Epithelial cell of prostate (primary cell): ENCODE measurements at regions not wholly inside any gene's neighbourhood (a gene's known extent, or its start where the extent isn't known, plus 50 kb on each side); places are given as distances from the start of the nearest gene placed in this dataset.
A peak's percentile ranks its signal among the peaks of the same experiment; 100 is the strongest.
"Not testable (repeated sequence)": the region's sequence is repeated elsewhere in the genome, so short reads cannot be mapped to it uniquely, and the experiment has no call there.

Experiments used
- DNase-seq: peaks from one replicate; pipeline ENCODE4 v3.0.0-alpha.2; 2011; ENCODE audit warnings: low read depth, low spot score
- H3K27ac ChIP-seq: fragments of 450-650 bp; 2 replicates; pipeline ENCODE4 v1.5.1; 2017; ENCODE audit warnings: mild to moderate bottlenecking

GRCh38 chr5:13640270-13640669, 304.2 kb downstream of the DNAH5 start:
- no peak overlapping the region for H3K27ac ChIP-seq
- no peak for DNase-seq

GRCh38 chr5:13632676-13633075, 311.8 kb downstream of the DNAH5 start:
- H3K27ac ChIP-seq: peak overlapping the region; percentile 29
- no peak for DNase-seq

GRCh38 chr5:13629218-13629617, 315.3 kb downstream of the DNAH5 start:
- no peak for DNase-seq
- no peak overlapping the region for H3K27ac ChIP-seq

GRCh38 chr5:13627673-13628454, 316.6 kb downstream of the DNAH5 start:
- no peak overlapping the region for H3K27ac ChIP-seq
- DNase-seq: no peak

- no peak overlapping the region for H3K27ac ChIP-seq
Observed at GRCh38 chr5:13625616-13626198, 318.8 kb downstream of the DNAH5 start.

GRCh38 chr5:13624283-13625074, 320.0 kb downstream of the DNAH5 start:
- no peak for DNase-seq
- no peak overlapping the region for H3K27ac ChIP-seq

More at GRCh38 chr5:13625616-13626198, 318.8 kb downstream of the DNAH5 start:
- no peak for DNase-seq

- DNase-seq: no peak
- no peak overlapping the region for H3K27ac ChIP-seq
Observed at GRCh38 chr5:13613621-13614020, 330.9 kb downstream of the DNAH5 start.

- peak; percentile 82 for DNase-seq
- peak overlapping the region; percentile 50 for H3K27ac ChIP-seq
Observed at GRCh38 chr5:13611604-13612003, 332.9 kb downstream of the DNAH5 start.

- DNase-seq: no peak
- no peak overlapping the region for H3K27ac ChIP-seq
Observed at GRCh38 chr5:13609504-13609903, 335.0 kb downstream of the DNAH5 start.

- peak; percentile 85 for DNase-seq
Observed at GRCh38 chr5:13606051-13606450, 338.4 kb downstream of the DNAH5 start.

GRCh38 chr5:13601112-13601511, 343.4 kb downstream of the DNAH5 start:
- DNase-seq: peak; percentile 26
- peak overlapping the region; percentile 59 for H3K27ac ChIP-seq

More at GRCh38 chr5:13606051-13606450, 338.4 kb downstream of the DNAH5 start:
- peak overlapping the region; percentile 47 for H3K27ac ChIP-seq

- DNase-seq: no peak
- no peak overlapping the region for H3K27ac ChIP-seq
Observed at GRCh38 chr5:13595978-13596377, 348.5 kb downstream of the DNAH5 start.

- peak; percentile 58 for DNase-seq
- peak overlapping the region; percentile 85 for H3K27ac ChIP-seq
Observed at GRCh38 chr5:13591621-13592020, 352.9 kb downstream of the DNAH5 start.

GRCh38 chr5:13585324-13585723, 359.2 kb downstream of the DNAH5 start:
- H3K27ac ChIP-seq: no peak overlapping the region
- no peak for DNase-seq

GRCh38 chr5:13581914-13582313, 362.6 kb downstream of the DNAH5 start:
- DNase-seq: no peak
- H3K27ac ChIP-seq: no peak overlapping the region

- no peak for DNase-seq
- H3K27ac ChIP-seq: no peak overlapping the region
Observed at GRCh38 chr5:13581132-13581531, 363.4 kb downstream of the DNAH5 start.

- no peak for DNase-seq
- no peak overlapping the region for H3K27ac ChIP-seq
Observed at GRCh38 chr5:13580058-13580457, 364.4 kb downstream of the DNAH5 start.

- DNase-seq, H3K27ac ChIP-seq: not testable (repeated sequence)
Observed at GRCh38 chr5:13579091-13579490, 365.4 kb downstream of the DNAH5 start.

- not testable (repeated sequence) for H3K27ac ChIP-seq, DNase-seq
Observed at GRCh38 chr5:13578311-13579039, 366.0 kb downstream of the DNAH5 start.

GRCh38 chr5:13574574-13574973, 369.9 kb downstream of the DNAH5 start:
- DNase-seq: no peak
- no peak overlapping the region for H3K27ac ChIP-seq
